GM12873 (cell line): ENCODE measurements at regions not wholly inside any gene's neighbourhood (a gene's known extent, or its start where the extent isn't known, plus 50 kb on each side); places are given as distances from the start of the nearest gene placed in this dataset.

Experiments used
- CTCF ChIP-seq: IDR thresholded peaks from 2 replicates; pipeline ENCODE4 v1.5.1; 2012; ENCODE audit warnings: low read depth, mild to moderate bottlenecking, moderate library complexity, low read length, control low read depth; ENCODE audit not compliant: insufficient read depth; ENCODE audit errors: missing control alignments

- TF ChIP-seq CTCF: no peak
Observed at GRCh38 chr1:91120421-91120820, 98.6 kb upstream of the ZNF644 start.

GRCh38 chr1:91104712-91105111, 82.9 kb upstream of the ZNF644 start:
- TF ChIP-seq CTCF: no peak

GRCh38 chr1:91101328-91101727, 79.5 kb upstream of the ZNF644 start:
- no peak for TF ChIP-seq CTCF

GRCh38 chr1:91099746-91100621, 78.1 kb upstream of the ZNF644 start:
- TF ChIP-seq CTCF: no peak

GRCh38 chr1:91098299-91098906, 76.6 kb upstream of the ZNF644 start:
- TF ChIP-seq CTCF: no peak

DNA sequence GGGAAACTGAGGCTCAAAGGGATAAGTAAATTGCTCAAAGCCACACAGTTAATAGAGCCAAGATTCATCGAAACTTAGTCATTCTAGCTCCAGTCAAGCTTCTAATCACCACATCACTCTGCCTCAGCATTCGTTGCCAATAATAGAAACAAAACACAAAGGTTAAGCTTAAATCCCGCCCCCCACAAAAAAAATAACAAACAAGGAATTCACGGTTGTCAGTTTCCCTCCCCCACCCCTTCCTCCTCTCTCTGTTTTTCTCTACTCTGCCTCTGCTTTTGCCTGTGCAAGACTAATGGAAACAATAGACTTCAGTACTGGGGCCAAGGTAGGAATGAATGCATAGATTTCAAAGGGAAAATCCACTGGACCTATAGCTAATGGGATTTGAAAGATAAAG, 70.7 kb upstream of the ZNF644 start:
- no peak for TF ChIP-seq CTCF

GRCh38 chr1:91091812-91092211, 70.0 kb upstream of the ZNF644 start:
- TF ChIP-seq CTCF: no peak
